H9 (cell line): ENCODE measurements at regions not wholly inside any gene's neighbourhood (a gene's known extent, or its start where the extent isn't known, plus 50 kb on each side); places are given as distances from the start of the nearest gene placed in this dataset.
"Not testable (repeated sequence)": the region's sequence is repeated elsewhere in the genome, so short reads cannot be mapped to it uniquely, and the experiment has no call there.

Experiments
- DNase-seq: peaks from one replicate; pipeline ENCODE4 v3.0.0-alpha.2; 2017
- H2AFZ ChIP-seq: one replicate; pipeline ENCODE4 v1.6.1; 2013; ENCODE audit warnings: mild to moderate bottlenecking, low read length, control low read depth, moderate library complexity
- H2AK5ac ChIP-seq: 2 replicates; pipeline ENCODE4 v1.6.1; 2013; ENCODE audit warnings: low read length, control low read depth, mixed read lengths; ENCODE audit not compliant: insufficient read length
- H2BK120ac ChIP-seq: one replicate; pipeline ENCODE4 v1.6.1; 2013; ENCODE audit warnings: low read depth, mild to moderate bottlenecking, low read length, control low read depth, inconsistent platforms; ENCODE audit not compliant: poor library complexity, severe bottlenecking
- H2BK12ac ChIP-seq: 2 replicates; pipeline ENCODE4 v1.6.1; 2013; ENCODE audit warnings: low read length, control low read depth, mixed read lengths, low read depth; ENCODE audit not compliant: insufficient read length
- H2BK15ac ChIP-seq: 2 replicates; pipeline ENCODE4 v1.6.1; 2013; ENCODE audit warnings: low read depth, low read length, control low read depth
- H2BK20ac ChIP-seq: one replicate; pipeline ENCODE4 v1.6.1; 2013; ENCODE audit warnings: low read depth, mild to moderate bottlenecking, low read length, control low read depth, inconsistent platforms; ENCODE audit not compliant: poor library complexity, severe bottlenecking
- H2BK5ac ChIP-seq: 2 replicates; pipeline ENCODE4 v1.6.1; 2013; ENCODE audit warnings: low read length, control low read depth, mixed read lengths; ENCODE audit not compliant: insufficient read length
- H3K14ac ChIP-seq: 2 replicates; pipeline ENCODE4 v1.6.1; 2013; ENCODE audit warnings: low read length, control low read depth; ENCODE audit not compliant: insufficient read depth
- H3K18ac ChIP-seq: 2 replicates; pipeline ENCODE4 v1.6.1; 2013; ENCODE audit warnings: low read depth, mild to moderate bottlenecking, mixed read lengths, low read length, control low read depth; ENCODE audit not compliant: insufficient read length
- H3K23ac ChIP-seq: 2 replicates; pipeline ENCODE4 v1.6.1; 2013; ENCODE audit warnings: low read length, control low read depth, mixed read lengths, low read depth; ENCODE audit not compliant: insufficient read length
- H3K23me2 ChIP-seq: 2 replicates; pipeline ENCODE4 v1.6.1; 2013; ENCODE audit warnings: low read depth, mild to moderate bottlenecking, mixed read lengths, low read length, control low read depth; ENCODE audit not compliant: insufficient read length, poor library complexity, severe bottlenecking
- H3K27ac ChIP-seq: 2 replicates; pipeline ENCODE4 v1.5.1; 2013; ENCODE audit warnings: low read length, control low read depth, mixed read lengths, low read depth; ENCODE audit not compliant: insufficient read length
- H3K27me3 ChIP-seq: 2 replicates; pipeline ENCODE4 v1.6.1; 2013; ENCODE audit warnings: low read length, control low read depth, inconsistent platforms; ENCODE audit not compliant: insufficient read depth
- H3K4ac ChIP-seq: 2 replicates; pipeline ENCODE4 v1.6.1; 2013; ENCODE audit warnings: low read depth, mild to moderate bottlenecking, control low read depth, inconsistent platforms, low read length, moderate library complexity
- H3K4me1 ChIP-seq: 2 replicates; pipeline ENCODE4 v1.6.1; 2013; ENCODE audit warnings: low read length, control low read depth, inconsistent platforms; ENCODE audit not compliant: insufficient read depth
- H3K4me2 ChIP-seq: 2 replicates; pipeline ENCODE4 v1.6.1; 2013; ENCODE audit warnings: low read length, control low read depth, mixed read lengths; ENCODE audit not compliant: insufficient read length, insufficient read depth
- H3K56ac ChIP-seq: 2 replicates; pipeline ENCODE4 v1.6.1; 2013; ENCODE audit warnings: low read depth, mild to moderate bottlenecking, mixed read lengths, low read length, control low read depth; ENCODE audit not compliant: insufficient read length
- H3K79me1 ChIP-seq: 2 replicates; pipeline ENCODE4 v1.6.1; 2013; ENCODE audit warnings: low read depth, mild to moderate bottlenecking, moderate library complexity, low read length, control low read depth, inconsistent platforms; ENCODE audit not compliant: insufficient read depth, poor library complexity, severe bottlenecking
- H3K79me2 ChIP-seq: 2 replicates; pipeline ENCODE4 v1.6.1; 2013; ENCODE audit warnings: low read length, control low read depth, inconsistent platforms; ENCODE audit not compliant: insufficient read depth
- H3K9ac ChIP-seq: 2 replicates; pipeline ENCODE4 v1.6.1; 2013; ENCODE audit warnings: low read length, control low read depth, mixed read lengths; ENCODE audit not compliant: insufficient read length; ENCODE audit errors: extremely low read depth
- H3K9me3 ChIP-seq: one replicate; pipeline ENCODE4 v1.6.1; 2013; ENCODE audit warnings: low read depth, low read length, inconsistent platforms; ENCODE audit not compliant: control insufficient read depth
- H3T11ph ChIP-seq: one replicate; pipeline ENCODE4 v1.6.1; 2013; ENCODE audit warnings: mild to moderate bottlenecking, low read length, control low read depth, inconsistent platforms
- H4K20me1 ChIP-seq: one replicate; pipeline ENCODE4 v1.6.1; 2013; ENCODE audit not compliant: control insufficient read depth, insufficient read length, insufficient read depth
- H4K5ac ChIP-seq: 2 replicates; pipeline ENCODE4 v1.6.1; 2013; ENCODE audit warnings: low read depth, mild to moderate bottlenecking, mixed read lengths, low read length, control low read depth; ENCODE audit not compliant: insufficient read length
- H4K8ac ChIP-seq: replicated peaks from 2 replicates; pipeline ENCODE4 v1.6.1; 2013; ENCODE audit warnings: low read length, control low read depth, mixed read lengths, low read depth; ENCODE audit not compliant: insufficient read length
- H4K91ac ChIP-seq: 2 replicates; pipeline ENCODE4 v1.6.1; 2013; ENCODE audit warnings: low read depth, mild to moderate bottlenecking, moderate library complexity, mixed read lengths, low read length, control low read depth; ENCODE audit not compliant: insufficient read length
- H3K27ac Mint-ChIP-seq, 3 experiments: 2 replicates in 2 of 3; 3 replicates in 1 of 3; pipeline ENCODE4 v1.8.0; 2020 to 2021; ENCODE audit warnings: mixed read lengths in 3 of 3, mild to moderate bottlenecking in 1 of 3, moderate library complexity in 1 of 3
- H3K27me3 Mint-ChIP-seq: 2 replicates; pipeline ENCODE4 v1.8.0; 2021; ENCODE audit warnings: low read depth, mild to moderate bottlenecking, moderate library complexity, mixed read lengths
- H3K36me3 Mint-ChIP-seq, 3 experiments: 2 replicates in 2 of 3; 3 replicates in 1 of 3; pipeline ENCODE4 v1.8.0; 2020 to 2021; ENCODE audit warnings: low read depth in 3 of 3, mixed read lengths in 3 of 3; ENCODE audit not compliant: insufficient read depth in 1 of 3
- H3K4me1 Mint-ChIP-seq, 2 experiments: 2 replicates each; pipeline ENCODE4 v1.8.0; 2020; ENCODE audit warnings: mixed read lengths in 2 of 2
- H3K4me3 Mint-ChIP-seq, 2 experiments: 2 replicates in 1 of 2; 3 replicates in 1 of 2; pipeline ENCODE4 v1.8.0; 2020 to 2021; ENCODE audit warnings: mild to moderate bottlenecking in 2 of 2, mixed read lengths in 2 of 2, moderate library complexity in 1 of 2
- H3K9me3 Mint-ChIP-seq, 2 experiments: 2 replicates in 1 of 2; 3 replicates in 1 of 2; pipeline ENCODE4 v1.8.0; 2020; ENCODE audit warnings: mild to moderate bottlenecking in 2 of 2, mixed read lengths in 2 of 2, moderate library complexity in 1 of 2
- WGBS: extraction: QIAGEN DNeasy Blood & Tissue Kit; methylation state at CpG from one replicate; pipeline ENCODE4 v1.1.7; 2013; ENCODE audit warnings: missing lambda C conversion rate, low lambda C conversion rate, mixed read lengths; ENCODE audit not compliant: insufficient read length; ENCODE audit errors: extremely low coverage; 5-methylcytosine and 5-hydroxymethylcytosine counted together
- TF ChIP-seq, protein P1 (sequence below): fragments of 200-600 bp; sonication (generic); conservative IDR thresholded peaks from 3 replicates; pipeline ENCODE4 v1.8.0; 2021; ENCODE audit warnings: antibody characterized with exemption, mild to moderate bottlenecking

DNA sequence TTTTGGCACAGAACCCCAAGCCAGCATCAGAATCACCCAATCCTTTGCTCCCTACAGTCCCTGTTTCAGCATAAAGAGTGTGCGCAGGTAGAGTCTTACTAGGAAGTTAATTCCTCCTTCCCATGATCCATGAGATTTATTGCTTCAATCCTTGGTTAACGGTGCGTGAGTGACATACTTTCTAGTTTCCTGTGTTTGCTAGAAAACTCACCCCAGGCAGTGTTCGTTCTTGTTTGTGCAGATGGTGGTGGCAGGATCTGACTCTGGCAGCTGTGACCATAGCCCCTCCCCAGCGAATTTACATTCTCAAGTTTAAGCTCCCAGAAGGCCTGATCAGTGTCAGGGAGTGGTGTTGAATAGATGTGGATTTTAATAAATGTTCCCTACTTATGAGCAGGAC lies 106.7 kb upstream of the CCT8L2 start:
- Histone ChIP-seq H4K8ac (no peak overlapping the region), H2BK5ac (no peak overlapping the region), H2BK120ac (no peak overlapping the region), H3K18ac (no peak overlapping the region), H2BK12ac (no peak overlapping the region), H2AFZ (no peak overlapping the region), H2BK20ac (no peak overlapping the region), H3K4ac (no peak overlapping the region), H3K9ac (no peak overlapping the region), H2AK5ac (no peak overlapping the region), H3K14ac (no peak overlapping the region), H4K91ac (no peak overlapping the region), H3K23ac (no peak overlapping the region), H3K79me2 (no peaks in the 10 kb centered on the region), H3T11ph (no peak overlapping the region), H3K4me2 (no peak overlapping the region), H3K79me1 (no peaks in the 10 kb centered on the region), H4K5ac (no peak overlapping the region), H3K56ac (no peak overlapping the region), H3K4me1 (no peaks in the 10 kb centered on the region), H4K20me1 (no peaks in the 10 kb centered on the region), H3K23me2 (no peaks in the 10 kb centered on the region), H2BK15ac (no peak overlapping the region), H3K9me3 (peaks cover 88% of the 10 kb centered on the region), H3K27me3 (no peaks in the 10 kb centered on the region), H3K27ac (no peak overlapping the region)
- H3K27ac Mint-ChIP-seq = no peak overlapping the region
- DNase-seq = no peak
- WGBS = no CpG with 5 or more reads among the region's 5 CpGs
- H3K4me1 Mint-ChIP-seq = no peaks in the 10 kb centered on the region
- peaks cover 7 to 33% (median 23%) of the 10 kb centered on the region in 3 experiments; a peak in 6 of 7 replicates for H3K36me3 Mint-ChIP-seq
- TF ChIP-seq, protein P1, sequence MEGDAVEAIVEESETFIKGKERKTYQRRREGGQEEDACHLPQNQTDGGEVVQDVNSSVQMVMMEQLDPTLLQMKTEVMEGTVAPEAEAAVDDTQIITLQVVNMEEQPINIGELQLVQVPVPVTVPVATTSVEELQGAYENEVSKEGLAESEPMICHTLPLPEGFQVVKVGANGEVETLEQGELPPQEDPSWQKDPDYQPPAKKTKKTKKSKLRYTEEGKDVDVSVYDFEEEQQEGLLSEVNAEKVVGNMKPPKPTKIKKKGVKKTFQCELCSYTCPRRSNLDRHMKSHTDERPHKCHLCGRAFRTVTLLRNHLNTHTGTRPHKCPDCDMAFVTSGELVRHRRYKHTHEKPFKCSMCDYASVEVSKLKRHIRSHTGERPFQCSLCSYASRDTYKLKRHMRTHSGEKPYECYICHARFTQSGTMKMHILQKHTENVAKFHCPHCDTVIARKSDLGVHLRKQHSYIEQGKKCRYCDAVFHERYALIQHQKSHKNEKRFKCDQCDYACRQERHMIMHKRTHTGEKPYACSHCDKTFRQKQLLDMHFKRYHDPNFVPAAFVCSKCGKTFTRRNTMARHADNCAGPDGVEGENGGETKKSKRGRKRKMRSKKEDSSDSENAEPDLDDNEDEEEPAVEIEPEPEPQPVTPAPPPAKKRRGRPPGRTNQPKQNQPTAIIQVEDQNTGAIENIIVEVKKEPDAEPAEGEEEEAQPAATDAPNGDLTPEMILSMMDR = no peak
- H3K9me3 Mint-ChIP-seq = peaks cover 85 to 93% of the 10 kb centered on the region in 2 experiments
- no peak overlapping the region for H3K4me3 Mint-ChIP-seq
- H3K27me3 Mint-ChIP-seq = peaks cover 5% of the 10 kb centered on the region; the same call in 1 of the 2 replicates

DNA sequence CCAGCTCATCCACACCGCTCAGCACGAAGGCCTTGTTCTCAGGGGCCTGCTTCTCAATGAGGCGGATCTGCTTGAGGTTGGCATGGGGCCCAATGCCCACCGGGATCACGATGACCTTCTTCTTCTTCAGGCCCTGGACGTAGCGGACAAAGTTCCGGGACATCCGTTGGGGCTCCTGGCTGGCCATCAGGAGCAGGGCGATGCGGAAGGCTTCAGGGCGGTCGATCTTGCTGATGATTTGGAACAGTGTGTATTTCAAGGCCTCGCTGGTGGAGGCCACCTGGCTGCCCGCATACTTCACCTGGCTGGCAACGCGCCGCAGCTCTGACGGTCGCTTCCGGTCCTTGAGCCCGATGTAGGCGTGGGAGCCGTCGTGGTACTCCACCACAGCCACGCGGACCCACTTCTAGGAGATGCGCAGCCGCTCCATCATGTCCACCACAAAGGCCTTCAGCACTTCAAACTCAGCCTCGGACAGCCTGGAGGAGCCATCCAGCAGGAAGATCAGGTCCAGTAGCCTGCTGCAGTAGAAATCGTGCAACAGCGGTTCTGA lies 105.0 kb upstream of the CCT8L2 start:
- not testable (repeated sequence) for H2BK12ac ChIP-seq, H3K9ac ChIP-seq, H2AK5ac ChIP-seq, H3K4me1 ChIP-seq, H4K5ac ChIP-seq, H3K4me3 Mint-ChIP-seq, H4K91ac ChIP-seq, H3K18ac ChIP-seq, H4K20me1 ChIP-seq, H3K4ac ChIP-seq, H3K79me2 ChIP-seq, H3K27me3 ChIP-seq, H3K79me1 ChIP-seq, H3K27ac ChIP-seq, H2BK20ac ChIP-seq, DNase-seq, H2BK120ac ChIP-seq, H3T11ph ChIP-seq, H2BK5ac ChIP-seq, H2AFZ ChIP-seq, H3K27ac Mint-ChIP-seq, H3K4me2 ChIP-seq, H3K56ac ChIP-seq, H3K23me2 ChIP-seq, H4K8ac ChIP-seq, H3K14ac ChIP-seq, H3K23ac ChIP-seq, H2BK15ac ChIP-seq, H3K27me3 Mint-ChIP-seq, H3K4me1 Mint-ChIP-seq
- H3K9me3 Mint-ChIP-seq = peaks cover 87 to 93% of the 10 kb centered on the region in 2 experiments
- H3K36me3 Mint-ChIP-seq = peaks cover 7 to 34% (median 19%) of the 10 kb centered on the region in 3 experiments; a peak in 6 of 7 replicates
- H3K9me3 ChIP-seq = peaks cover 85% of the 10 kb centered on the region
- no CpG with 5 or more reads among the region's 32 CpGs for WGBS
